Fibroblast of mammary gland (primary cell): ENCODE measurements at regions not wholly inside any gene's neighbourhood (a gene's known extent, or its start where the extent isn't known, plus 50 kb on each side); places are given as distances from the start of the nearest gene placed in this dataset.
A peak's percentile ranks its signal among the peaks of the same experiment; 100 is the strongest.
"Not testable (repeated sequence)": the region's sequence is repeated elsewhere in the genome, so short reads cannot be mapped to it uniquely, and the experiment has no call there.

ENCODE experiments used
- DNase-seq: peaks from one replicate; pipeline ENCODE4 v3.0.0-alpha.2; 2010; ENCODE audit warnings: low read depth
- H3K4me3 ChIP-seq: 2 replicates; pipeline ENCODE4 v1.5.1; 2011; ENCODE audit warnings: low read depth, mild to moderate bottlenecking, low read length, moderate library complexity; ENCODE audit not compliant: control insufficient read depth
- TF ChIP-seq, protein P1 (sequence below): conservative IDR thresholded peaks from 2 replicates; pipeline ENCODE4 v1.5.1; 2011; ENCODE audit warnings: low read depth, low read length, inconsistent platforms; ENCODE audit not compliant: control insufficient read depth, insufficient read depth

DNA sequence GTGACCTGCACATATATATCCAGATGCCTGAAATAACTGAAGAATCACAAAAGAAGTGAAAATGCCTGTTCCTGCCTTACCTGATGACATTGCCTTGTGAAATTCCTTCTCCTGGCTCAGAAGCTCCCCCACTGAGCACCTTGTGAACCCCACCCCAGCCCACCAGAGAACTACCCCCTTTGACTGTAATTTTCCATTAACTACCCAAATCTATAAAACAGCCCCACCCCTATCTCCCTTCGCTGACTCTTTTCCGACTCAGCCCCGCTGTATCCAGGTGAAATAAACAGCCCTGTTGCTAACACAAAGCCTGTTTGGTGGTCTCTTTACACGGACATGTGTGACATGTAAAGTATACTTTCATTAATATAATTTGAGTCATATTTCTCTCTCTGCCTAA is 320.3 kb upstream of the TECRL start:
- TF ChIP-seq, protein P1, sequence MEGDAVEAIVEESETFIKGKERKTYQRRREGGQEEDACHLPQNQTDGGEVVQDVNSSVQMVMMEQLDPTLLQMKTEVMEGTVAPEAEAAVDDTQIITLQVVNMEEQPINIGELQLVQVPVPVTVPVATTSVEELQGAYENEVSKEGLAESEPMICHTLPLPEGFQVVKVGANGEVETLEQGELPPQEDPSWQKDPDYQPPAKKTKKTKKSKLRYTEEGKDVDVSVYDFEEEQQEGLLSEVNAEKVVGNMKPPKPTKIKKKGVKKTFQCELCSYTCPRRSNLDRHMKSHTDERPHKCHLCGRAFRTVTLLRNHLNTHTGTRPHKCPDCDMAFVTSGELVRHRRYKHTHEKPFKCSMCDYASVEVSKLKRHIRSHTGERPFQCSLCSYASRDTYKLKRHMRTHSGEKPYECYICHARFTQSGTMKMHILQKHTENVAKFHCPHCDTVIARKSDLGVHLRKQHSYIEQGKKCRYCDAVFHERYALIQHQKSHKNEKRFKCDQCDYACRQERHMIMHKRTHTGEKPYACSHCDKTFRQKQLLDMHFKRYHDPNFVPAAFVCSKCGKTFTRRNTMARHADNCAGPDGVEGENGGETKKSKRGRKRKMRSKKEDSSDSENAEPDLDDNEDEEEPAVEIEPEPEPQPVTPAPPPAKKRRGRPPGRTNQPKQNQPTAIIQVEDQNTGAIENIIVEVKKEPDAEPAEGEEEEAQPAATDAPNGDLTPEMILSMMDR, result no peak
- no peak overlapping the region for H3K4me3 ChIP-seq
- DNase-seq, result no peak

DNA sequence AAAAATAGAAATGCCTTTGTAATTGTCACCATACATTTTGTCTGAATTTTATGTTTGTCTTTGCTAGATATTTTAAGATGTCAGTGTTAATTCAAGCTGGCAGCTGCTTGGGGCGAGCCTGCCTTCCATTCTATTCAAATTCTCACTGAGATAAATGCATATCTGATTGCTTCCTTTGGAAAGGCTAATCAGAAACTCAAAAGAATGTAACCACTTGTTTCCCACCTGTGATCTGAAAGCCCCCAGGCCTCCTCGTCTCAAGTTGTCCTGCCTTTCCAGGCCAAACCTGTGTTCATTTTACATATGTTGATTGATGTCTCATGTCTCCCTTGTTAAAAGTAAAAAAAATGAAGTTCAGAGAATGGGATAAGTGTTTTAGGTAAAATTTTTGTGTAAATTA is 318.7 kb upstream of the TECRL start:
- no peak for DNase-seq
- H3K4me3 ChIP-seq, result no peak overlapping the region
- TF ChIP-seq, protein P1, result no peak

GRCh38 chr4:64727391-64727790 is 318.1 kb upstream of the TECRL start:
- H3K4me3 ChIP-seq, DNase-seq: not testable (repeated sequence)

- DNase-seq, result no peak
- TF ChIP-seq, protein P1, result no peak
- H3K4me3 ChIP-seq, result no peak overlapping the region
Measured at GRCh38 chr4:64724689-64725088, 315.4 kb upstream of the TECRL start.

DNA sequence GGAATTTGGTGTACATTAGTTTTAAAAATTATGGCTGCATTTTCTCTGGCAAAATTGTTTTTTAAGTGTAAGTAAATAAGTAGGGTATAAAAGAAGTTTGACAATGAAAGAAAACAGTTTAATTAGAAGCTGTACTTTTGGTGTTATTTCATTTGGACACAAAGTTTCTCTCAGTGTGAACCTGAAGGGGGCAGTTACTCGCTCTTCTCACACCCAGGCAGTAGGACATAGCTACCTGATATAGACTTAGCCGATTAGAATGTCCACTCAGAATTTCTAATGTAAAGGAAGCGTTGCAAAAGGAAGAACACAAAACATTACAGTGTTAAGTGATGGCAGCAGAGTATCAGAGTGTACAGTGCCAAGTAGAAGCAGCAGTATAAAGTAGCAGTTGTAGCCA is 311.9 kb upstream of the TECRL start:
- TF ChIP-seq, protein P1, result no peak
- no peak overlapping the region for H3K4me3 ChIP-seq
- DNase-seq, result no peak

GRCh38 chr4:64718091-64718490 is 308.8 kb upstream of the TECRL start:
- peak; percentile 5 for DNase-seq
- H3K4me3 ChIP-seq, result no peak overlapping the region
- TF ChIP-seq, protein P1, result no peak

DNA sequence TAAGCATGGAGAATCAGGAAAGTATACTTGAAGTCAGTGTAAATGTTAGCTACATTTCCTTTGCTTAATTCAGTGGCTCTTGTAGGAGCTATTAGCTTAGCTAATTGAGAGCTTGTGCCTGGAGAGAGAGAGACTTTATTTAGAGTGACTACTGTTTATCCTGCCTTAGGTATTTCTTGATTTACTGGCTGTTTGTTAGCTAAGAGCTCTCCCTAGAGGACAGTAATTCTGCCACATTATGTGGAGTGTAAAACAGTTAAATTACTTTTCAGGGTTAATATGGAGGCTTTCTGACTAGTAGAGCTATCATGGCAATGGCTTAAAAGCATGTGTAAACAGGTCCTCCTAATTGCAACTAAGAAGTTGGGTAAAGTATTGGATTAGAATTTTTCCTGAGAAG is 306.5 kb upstream of the TECRL start:
- TF ChIP-seq, protein P1, result no peak
- DNase-seq, result no peak
- H3K4me3 ChIP-seq, result no peak overlapping the region
